Esophagus muscularis mucosa (tissue), 4 donors: ENCODE measurements at regions not wholly inside any gene's neighbourhood (a gene's known extent, or its start where the extent isn't known, plus 50 kb on each side); places are given as distances from the start of the nearest gene placed in this dataset.

Experiments
- EP300 ChIP-seq: sonication (generic); formaldehyde crosslinking; IDR thresholded peaks from one replicate; pipeline ENCODE4 v1.6.1; 2017; ENCODE audit warnings: antibody characterized with exemption
- POLR2A ChIP-seq: fragments of 450-650 bp; IDR thresholded peaks from one replicate; pipeline ENCODE4 v1.6.1; 2017; ENCODE audit warnings: antibody characterized with exemption, moderate library complexity, mild to moderate bottlenecking, low read depth
- POLR2AphosphoS5 ChIP-seq, 2 donors: sonication (generic); formaldehyde crosslinking; IDR thresholded peaks; one replicate each; pipeline ENCODE4 v1.6.1; 2017; ENCODE audit warnings: antibody characterized with exemption in 2 of 2
- TF ChIP-seq, protein P1 (sequence below), 3 experiments: fragments of 200-600 bp in 2 of 3; fragments of 450-650 bp in 1 of 3; sonication (generic) in 2 of 3; IDR thresholded peaks; one replicate each; pipeline ENCODE4 v1.5.1; 2017 to 2019; ENCODE audit warnings: antibody characterized with exemption in 3 of 3, mild to moderate bottlenecking in 2 of 3, moderate library complexity in 1 of 3

DNA sequence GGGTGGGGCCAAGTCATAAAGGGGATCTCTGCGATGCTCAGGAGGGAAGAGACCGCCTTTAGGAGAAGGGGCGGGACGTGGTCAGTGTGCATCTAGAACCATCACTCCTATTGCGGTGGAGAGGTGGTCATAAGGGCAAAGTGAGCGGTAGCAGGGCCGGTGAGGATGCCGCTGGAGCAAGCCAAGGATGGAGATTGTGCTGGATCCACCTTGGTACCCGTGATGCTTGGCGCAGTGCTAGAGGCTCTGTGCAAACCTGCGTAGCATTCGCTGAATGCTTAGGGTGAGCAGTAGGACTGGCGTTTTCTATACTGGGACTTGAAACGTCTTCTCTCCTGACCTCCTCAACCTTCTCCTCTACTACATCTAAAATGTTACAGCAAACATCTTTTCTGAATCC is 294.2 kb downstream of the FGF9 start:
- TF ChIP-seq, protein P1, sequence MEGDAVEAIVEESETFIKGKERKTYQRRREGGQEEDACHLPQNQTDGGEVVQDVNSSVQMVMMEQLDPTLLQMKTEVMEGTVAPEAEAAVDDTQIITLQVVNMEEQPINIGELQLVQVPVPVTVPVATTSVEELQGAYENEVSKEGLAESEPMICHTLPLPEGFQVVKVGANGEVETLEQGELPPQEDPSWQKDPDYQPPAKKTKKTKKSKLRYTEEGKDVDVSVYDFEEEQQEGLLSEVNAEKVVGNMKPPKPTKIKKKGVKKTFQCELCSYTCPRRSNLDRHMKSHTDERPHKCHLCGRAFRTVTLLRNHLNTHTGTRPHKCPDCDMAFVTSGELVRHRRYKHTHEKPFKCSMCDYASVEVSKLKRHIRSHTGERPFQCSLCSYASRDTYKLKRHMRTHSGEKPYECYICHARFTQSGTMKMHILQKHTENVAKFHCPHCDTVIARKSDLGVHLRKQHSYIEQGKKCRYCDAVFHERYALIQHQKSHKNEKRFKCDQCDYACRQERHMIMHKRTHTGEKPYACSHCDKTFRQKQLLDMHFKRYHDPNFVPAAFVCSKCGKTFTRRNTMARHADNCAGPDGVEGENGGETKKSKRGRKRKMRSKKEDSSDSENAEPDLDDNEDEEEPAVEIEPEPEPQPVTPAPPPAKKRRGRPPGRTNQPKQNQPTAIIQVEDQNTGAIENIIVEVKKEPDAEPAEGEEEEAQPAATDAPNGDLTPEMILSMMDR (IDR thresholded peaks at IDR 0.05) = no peak
- no peak for TF ChIP-seq POLR2A
- no peak for TF ChIP-seq EP300
- no peak for TF ChIP-seq POLR2AphosphoS5 (IDR thresholded peaks at IDR 0.05)
